Activated B cell treated with CpG ODN at 0.5 μM for 24 hours (primary cell): ENCODE measurements at regions not wholly inside any gene's neighbourhood (a gene's known extent, or its start where the extent isn't known, plus 50 kb on each side); places are given as distances from the start of the nearest gene placed in this dataset.

Experiments
- ATAC-seq: fragments of 200-7000 bp; cut with Tn5 transposase; one replicate; pipeline ENCODE4 v1.10.0; 2021; ENCODE audit warnings: low read depth, mild to moderate bottlenecking, moderate library complexity
- CTCF ChIA-PET: fragments of 350-600 bp; sonication (Branson Sonifier 250); formaldehyde crosslinking; loops from one replicate; lab custom pipeline; 2021; ENCODE audit warnings: antibody characterized with exemption; lab: Charles Lee
- POLR2A ChIA-PET: fragments of 350-600 bp; sonication (Branson Sonifier 250); formaldehyde crosslinking; loops from one replicate; lab custom pipeline; 2021; ENCODE audit warnings: antibody characterized with exemption; lab: Charles Lee
- DNase-seq: peaks from one replicate; pipeline ENCODE4 v3.0.0; 2022
- H3K27ac Mint-ChIP-seq: one replicate; pipeline ENCODE4 v1.8.0; 2020; ENCODE audit warnings: mixed read lengths
- H3K27me3 Mint-ChIP-seq: one replicate; pipeline ENCODE4 v1.8.0; 2021; ENCODE audit warnings: mixed read lengths
- H3K36me3 Mint-ChIP-seq: one replicate; pipeline ENCODE4 v1.8.0; 2021; ENCODE audit warnings: low read depth, mixed read lengths
- H3K4me1 Mint-ChIP-seq: one replicate; pipeline ENCODE4 v1.8.0; 2021; ENCODE audit warnings: mixed read lengths
- H3K4me3 Mint-ChIP-seq: one replicate; pipeline ENCODE4 v1.8.0; 2020; ENCODE audit warnings: mild to moderate bottlenecking, mixed read lengths
- H3K9me3 Mint-ChIP-seq: one replicate; pipeline ENCODE4 v1.8.0; 2020; ENCODE audit warnings: mixed read lengths
- CTCF ChIP-seq: fragments of 200-600 bp; IDR thresholded peaks from one replicate; pipeline ENCODE4 v1.8.0; 2022; ENCODE audit warnings: antibody characterized with exemption, mild to moderate bottlenecking
- intact Hi-C: fragments of 100-400 bp; cut with micrococcal nuclease; formaldehyde crosslinking; loops from one replicate; pipeline ENCODE4 v1.15.1; 2024

GRCh38 chrX:25537699-25538098, 521.9 kb upstream of the ARX start:
- POLR2A ChIA-PET = no interaction called here
- Mint-ChIP-seq H3K4me3 (no peak overlapping the region), H3K4me1 (no peaks in the 10 kb centered on the region), H3K36me3 (no peaks in the 10 kb centered on the region), H3K9me3 (no peaks in the 10 kb centered on the region), H3K27me3 (no peaks in the 10 kb centered on the region), H3K27ac (no peak overlapping the region)
- CTCF ChIA-PET = no interaction called here
- no peak for DNase-seq
- no peak for TF ChIP-seq CTCF
- no peak for ATAC-seq
- intact Hi-C loops = no loop called here

- ChIA-PET POLR2A (no interaction called here), CTCF (no interaction called here)
- intact Hi-C loops = no loop called here
- H3K27me3 Mint-ChIP-seq = no peaks in the 10 kb centered on the region
- H3K36me3 Mint-ChIP-seq = no peaks in the 10 kb centered on the region
- no peaks in the 10 kb centered on the region for H3K4me1 Mint-ChIP-seq
- ATAC-seq (no peak), DNase-seq (no peak)
- no peak overlapping the region for H3K27ac Mint-ChIP-seq
- no peak for TF ChIP-seq CTCF
- H3K4me3 Mint-ChIP-seq = no peak overlapping the region
- no peaks in the 10 kb centered on the region for H3K9me3 Mint-ChIP-seq
These were observed 528.9 kb upstream of the ARX start for GRCh38 chrX:25544641-25545040.

GRCh38 chrX:25548811-25549210, 533.0 kb upstream of the ARX start:
- H3K36me3 Mint-ChIP-seq = no peaks in the 10 kb centered on the region
- intact Hi-C loops = no loop called here
- H3K27ac Mint-ChIP-seq = no peak overlapping the region
- no peak for TF ChIP-seq CTCF
- DNase-seq (no peak), ATAC-seq (no peak)
- H3K4me1 Mint-ChIP-seq = no peaks in the 10 kb centered on the region
- H3K27me3 Mint-ChIP-seq = no peaks in the 10 kb centered on the region
- ChIA-PET POLR2A (no interaction called here), CTCF (no interaction called here)
- no peaks in the 10 kb centered on the region for H3K9me3 Mint-ChIP-seq
- H3K4me3 Mint-ChIP-seq = no peak overlapping the region

- Mint-ChIP-seq H3K4me1 (no peaks in the 10 kb centered on the region), H3K36me3 (no peaks in the 10 kb centered on the region), H3K9me3 (no peaks in the 10 kb centered on the region), H3K27ac (no peak overlapping the region), H3K27me3 (no peaks in the 10 kb centered on the region), H3K4me3 (no peak overlapping the region)
- ATAC-seq (no peak), DNase-seq (no peak)
- TF ChIP-seq CTCF = no peak
- CTCF ChIA-PET = no interaction called here
- POLR2A ChIA-PET = no interaction called here
- intact Hi-C loops = no loop called here
These were observed 539.8 kb upstream of the ARX start for GRCh38 chrX:25555521-25555920.

GRCh38 chrX:25558137-25558536, 542.4 kb upstream of the ARX start:
- H3K9me3 Mint-ChIP-seq = no peaks in the 10 kb centered on the region
- H3K4me1 Mint-ChIP-seq = no peaks in the 10 kb centered on the region
- CTCF ChIA-PET = no interaction called here
- ATAC-seq = no peak
- POLR2A ChIA-PET = no interaction called here
- H3K36me3 Mint-ChIP-seq = no peaks in the 10 kb centered on the region
- no peaks in the 10 kb centered on the region for H3K27me3 Mint-ChIP-seq
- intact Hi-C loops = no loop called here
- H3K4me3 Mint-ChIP-seq = no peak overlapping the region
- DNase-seq = no peak
- TF ChIP-seq CTCF = no peak
- no peak overlapping the region for H3K27ac Mint-ChIP-seq
